GM21528 (cell line): ENCODE measurements at regions not wholly inside any gene's neighbourhood (a gene's known extent, or its start where the extent isn't known, plus 50 kb on each side); places are given as distances from the start of the nearest gene placed in this dataset.

ENCODE experiments used
- ATAC-seq: cut with Tn5 transposase; IDR thresholded peaks from one replicate; pipeline ENCODE4 v1.9.1; 2021; ENCODE audit warnings: mild to moderate bottlenecking, moderate library complexity; ENCODE audit not compliant: unreplicated experiment, low FRiP score

DNA sequence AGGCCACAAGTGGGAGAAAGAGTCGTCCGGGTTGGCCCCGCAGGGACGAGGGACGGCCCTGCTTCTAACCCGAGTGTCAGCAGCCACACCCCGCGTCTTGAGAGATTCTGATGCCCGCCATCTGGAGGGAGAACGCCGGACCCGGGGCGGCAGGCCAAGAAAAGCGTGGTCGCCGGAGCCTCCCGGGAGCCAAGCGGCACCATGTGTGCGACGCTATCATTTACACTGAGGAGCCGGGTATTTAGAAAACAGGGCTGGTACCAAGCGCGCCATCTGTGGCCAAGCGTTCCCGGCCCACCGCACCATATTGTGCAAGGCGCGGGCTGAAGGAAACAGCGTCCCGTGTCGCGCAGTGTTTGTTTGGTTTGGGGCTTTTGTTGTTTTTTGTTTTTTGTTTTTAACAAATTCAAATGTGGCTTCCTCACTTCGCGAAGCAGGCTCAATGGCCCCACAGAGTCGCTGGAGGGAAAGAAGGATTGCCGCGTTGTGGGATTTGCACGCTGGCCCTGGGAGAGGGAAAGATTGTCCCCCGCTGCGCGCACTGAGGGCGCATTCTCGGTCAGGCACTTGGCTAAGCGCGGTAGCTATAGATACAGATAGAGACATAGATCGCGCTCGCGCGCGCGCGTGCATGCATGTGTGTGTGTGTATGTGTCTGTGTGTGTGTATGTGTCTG lies 153.8 kb downstream of the BCL11B start:
- ATAC-seq: no peak

GRCh38 chr14:99118946-99119345 lies 153.1 kb downstream of the BCL11B start:
- no peak for ATAC-seq
